Skeletal muscle tissue (tissue), 3 donors: ENCODE measurements at regions not wholly inside any gene's neighbourhood (a gene's known extent, or its start where the extent isn't known, plus 50 kb on each side); places are given as distances from the start of the nearest gene placed in this dataset.
"Not testable (repeated sequence)": the region's sequence is repeated elsewhere in the genome, so short reads cannot be mapped to it uniquely, and the experiment has no call there.

Experiments
- H3K27ac ChIP-seq: one replicate; pipeline ENCODE4 v1.7.0; 2013; ENCODE audit warnings: mild to moderate bottlenecking, low read depth, low read length, inconsistent platforms
- H3K27me3 ChIP-seq, 3 donors: one replicate each; pipeline ENCODE4 v1.7.0; 2013; ENCODE audit warnings: low read length in 3 of 3; ENCODE audit not compliant: control insufficient read depth in 3 of 3, insufficient read depth in 3 of 3
- H3K36me3 ChIP-seq, 3 donors: one replicate each; pipeline ENCODE4 v1.7.0; 2013; ENCODE audit warnings: low read length in 3 of 3; ENCODE audit not compliant: control insufficient read depth in 3 of 3, insufficient read depth in 3 of 3
- H3K4me1 ChIP-seq, 3 donors: one replicate each; pipeline ENCODE4 v1.7.0; 2013; ENCODE audit warnings: low read length in 3 of 3, mild to moderate bottlenecking in 3 of 3; ENCODE audit not compliant: control insufficient read depth in 3 of 3, insufficient read depth in 3 of 3
- H3K4me3 ChIP-seq, 3 donors: one replicate each; pipeline ENCODE4 v1.7.0; 2013; ENCODE audit warnings: low read length in 3 of 3
- H3K9ac ChIP-seq, 3 donors: one replicate each; pipeline ENCODE4 v1.7.0; 2013; ENCODE audit warnings: low read length in 3 of 3, mild to moderate bottlenecking in 3 of 3, moderate library complexity in 2 of 3, low read depth in 1 of 3
- H3K9me3 ChIP-seq, 3 donors: one replicate each; pipeline ENCODE4 v1.7.0; 2013; ENCODE audit warnings: low read length in 3 of 3; ENCODE audit not compliant: control insufficient read depth in 3 of 3
- donor health status: Osteomylitis.

GRCh38 chr14:105709281-105710118, 183.1 kb downstream of the TMEM121 start:
- Histone ChIP-seq H3K4me3 (no peak overlapping the region), H3K27ac (no peak overlapping the region), H3K4me1 (no peaks in the 10 kb centered on the region), H3K27me3 (no peaks in the 10 kb centered on the region), H3K9me3 (no peaks in the 10 kb centered on the region), H3K9ac (no peak overlapping the region), H3K36me3 (no peaks in the 10 kb centered on the region)

GRCh38 chr14:105710119-105711043, 184.0 kb downstream of the TMEM121 start:
- no peaks in the 10 kb centered on the region for H3K36me3 ChIP-seq
- H3K27me3 ChIP-seq = no peaks in the 10 kb centered on the region
- no peaks in the 10 kb centered on the region for H3K4me1 ChIP-seq
- H3K4me3 ChIP-seq = no peak overlapping the region
- no peak overlapping the region for H3K27ac ChIP-seq
- no peak overlapping the region for H3K9ac ChIP-seq
- H3K9me3 ChIP-seq = no peaks in the 10 kb centered on the region

- no peaks in the 10 kb centered on the region for H3K9me3 ChIP-seq
- H3K36me3 ChIP-seq = no peaks in the 10 kb centered on the region
- no peak overlapping the region for H3K4me3 ChIP-seq
- no peak overlapping the region for H3K27ac ChIP-seq
- no peaks in the 10 kb centered on the region for H3K27me3 ChIP-seq
- no peak overlapping the region for H3K9ac ChIP-seq
- H3K4me1 ChIP-seq = no peaks in the 10 kb centered on the region
Observed at GRCh38 chr14:105711044-105711620, 184.7 kb downstream of the TMEM121 start.

- Histone ChIP-seq H3K4me1 (no peaks in the 10 kb centered on the region), H3K27me3 (no peaks in the 10 kb centered on the region), H3K27ac (no peak overlapping the region), H3K4me3 (no peak overlapping the region), H3K9ac (no peak overlapping the region), H3K9me3 (no peaks in the 10 kb centered on the region), H3K36me3 (no peaks in the 10 kb centered on the region)
Observed at GRCh38 chr14:105711841-105712460, 185.6 kb downstream of the TMEM121 start.

- not testable (repeated sequence) for H3K4me3 ChIP-seq, H3K9me3 ChIP-seq, H3K9ac ChIP-seq, H3K36me3 ChIP-seq, H3K27ac ChIP-seq, H3K4me1 ChIP-seq, H3K27me3 ChIP-seq
Observed at GRCh38 chr14:105712670-105713069, 186.3 kb downstream of the TMEM121 start.

- not testable (repeated sequence) for H3K4me3 ChIP-seq, H3K9ac ChIP-seq, H3K27ac ChIP-seq, H3K9me3 ChIP-seq, H3K36me3 ChIP-seq, H3K4me1 ChIP-seq, H3K27me3 ChIP-seq
Observed at GRCh38 chr14:105713160-105713559, 186.8 kb downstream of the TMEM121 start.

GRCh38 chr14:105713836-105714235, 187.5 kb downstream of the TMEM121 start:
- not testable (repeated sequence) for H3K9ac ChIP-seq, H3K36me3 ChIP-seq, H3K9me3 ChIP-seq, H3K27ac ChIP-seq, H3K4me3 ChIP-seq, H3K27me3 ChIP-seq, H3K4me1 ChIP-seq

GRCh38 chr14:105718787-105719186, 192.4 kb downstream of the TMEM121 start:
- not testable (repeated sequence) for H3K36me3 ChIP-seq, H3K27me3 ChIP-seq, H3K4me3 ChIP-seq, H3K4me1 ChIP-seq, H3K27ac ChIP-seq, H3K9me3 ChIP-seq, H3K9ac ChIP-seq

- not testable (repeated sequence) for H3K36me3 ChIP-seq, H3K4me3 ChIP-seq, H3K9me3 ChIP-seq, H3K9ac ChIP-seq, H3K27me3 ChIP-seq, H3K4me1 ChIP-seq, H3K27ac ChIP-seq
Observed at GRCh38 chr14:105720106-105720505, 193.7 kb downstream of the TMEM121 start.
